ENCODE measurements at regions not wholly inside any gene's neighbourhood (a gene's known extent, or its start where the extent isn't known, plus 50 kb on each side); places are given as distances from the start of the nearest gene placed in this dataset.

DNA sequence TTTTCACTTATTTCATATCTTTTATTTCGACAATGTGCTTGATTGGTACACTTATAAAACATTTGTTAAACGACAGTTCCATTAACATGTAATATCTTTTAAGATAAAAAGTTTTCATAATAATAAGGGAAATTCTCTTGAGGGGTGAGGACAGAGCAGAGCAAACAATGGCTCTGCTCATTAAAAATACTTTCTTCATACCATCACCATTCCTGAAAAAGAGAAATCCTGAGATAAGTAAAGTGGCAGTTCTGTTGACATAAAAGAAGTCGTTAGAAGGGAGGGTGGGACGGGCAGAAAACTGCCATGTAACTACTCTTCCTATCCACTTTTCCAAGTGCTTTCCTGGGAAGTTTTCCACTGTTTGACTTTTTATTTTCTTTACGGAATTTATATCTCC, 193.6 kb upstream of the CEP162 start:
- H3K4me3 ChIP-seq (ENCODE audit: low read depth, low read length): no peak overlapping the region
- TF ChIP-seq, protein P1, sequence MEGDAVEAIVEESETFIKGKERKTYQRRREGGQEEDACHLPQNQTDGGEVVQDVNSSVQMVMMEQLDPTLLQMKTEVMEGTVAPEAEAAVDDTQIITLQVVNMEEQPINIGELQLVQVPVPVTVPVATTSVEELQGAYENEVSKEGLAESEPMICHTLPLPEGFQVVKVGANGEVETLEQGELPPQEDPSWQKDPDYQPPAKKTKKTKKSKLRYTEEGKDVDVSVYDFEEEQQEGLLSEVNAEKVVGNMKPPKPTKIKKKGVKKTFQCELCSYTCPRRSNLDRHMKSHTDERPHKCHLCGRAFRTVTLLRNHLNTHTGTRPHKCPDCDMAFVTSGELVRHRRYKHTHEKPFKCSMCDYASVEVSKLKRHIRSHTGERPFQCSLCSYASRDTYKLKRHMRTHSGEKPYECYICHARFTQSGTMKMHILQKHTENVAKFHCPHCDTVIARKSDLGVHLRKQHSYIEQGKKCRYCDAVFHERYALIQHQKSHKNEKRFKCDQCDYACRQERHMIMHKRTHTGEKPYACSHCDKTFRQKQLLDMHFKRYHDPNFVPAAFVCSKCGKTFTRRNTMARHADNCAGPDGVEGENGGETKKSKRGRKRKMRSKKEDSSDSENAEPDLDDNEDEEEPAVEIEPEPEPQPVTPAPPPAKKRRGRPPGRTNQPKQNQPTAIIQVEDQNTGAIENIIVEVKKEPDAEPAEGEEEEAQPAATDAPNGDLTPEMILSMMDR (IDR thresholded peaks at IDR 0.05; ENCODE audit: insufficient read depth, low read depth, low read length): no peak
- no peak for DNase-seq (ENCODE audit: low read depth)

DNA sequence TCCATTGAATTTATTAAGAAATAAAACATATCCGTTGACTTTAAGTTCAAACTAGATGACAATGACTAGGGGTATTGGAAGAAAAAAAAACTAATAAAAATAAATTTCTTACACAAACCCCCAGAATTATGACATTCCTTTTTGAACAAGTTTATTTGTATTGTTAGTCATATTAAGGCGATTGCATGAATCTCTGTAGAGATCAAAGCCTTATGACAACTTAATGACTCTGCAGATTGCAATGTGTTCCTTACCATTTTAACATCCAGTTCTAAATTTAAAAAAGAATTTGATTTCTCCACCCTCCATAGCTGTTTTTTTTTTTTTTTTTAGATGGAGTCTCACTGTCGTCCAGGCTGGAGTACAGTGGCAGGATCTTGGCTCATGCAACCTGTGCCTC, 189.8 kb upstream of the CEP162 start:
- no peak for DNase-seq (ENCODE audit: low read depth)
- H3K4me3 ChIP-seq (ENCODE audit: low read depth, low read length): no peak overlapping the region
- TF ChIP-seq, protein P1 (IDR thresholded peaks at IDR 0.05; ENCODE audit: insufficient read depth, low read depth, low read length): no peak

DNA sequence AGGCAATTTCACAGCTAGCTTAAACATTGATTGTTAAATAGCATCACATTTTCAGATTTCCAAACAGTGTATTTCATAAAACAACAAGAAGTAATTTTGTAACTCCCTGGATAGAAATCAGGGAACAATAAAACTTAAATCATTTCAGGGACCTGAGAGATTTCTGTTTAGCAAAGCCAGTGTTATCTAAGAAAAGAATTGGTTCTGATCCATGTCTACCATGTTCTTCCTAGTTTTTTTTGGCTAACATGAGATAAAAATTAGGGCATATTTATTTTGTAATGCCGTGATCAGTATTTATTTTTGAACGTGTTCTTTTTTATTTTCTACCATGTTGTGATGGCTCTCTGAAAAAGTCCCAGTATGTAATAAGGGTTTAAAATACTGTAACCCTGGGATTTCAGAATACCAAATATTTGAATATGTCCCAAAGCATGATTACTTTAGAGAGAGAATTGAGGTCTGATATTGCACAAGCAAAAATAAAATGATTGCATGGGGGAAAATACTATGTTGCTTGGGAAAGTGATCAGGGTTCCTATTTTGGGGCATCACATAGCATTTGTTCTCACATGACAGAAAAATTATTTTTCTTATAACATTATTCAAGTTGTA, 188.7 kb upstream of the CEP162 start:
- H3K4me3 ChIP-seq (ENCODE audit: low read depth, low read length): no peak overlapping the region
- TF ChIP-seq, protein P1 (IDR thresholded peaks at IDR 0.05; ENCODE audit: insufficient read depth, low read depth, low read length): no peak
- no peak for DNase-seq (ENCODE audit: low read depth)

DNA sequence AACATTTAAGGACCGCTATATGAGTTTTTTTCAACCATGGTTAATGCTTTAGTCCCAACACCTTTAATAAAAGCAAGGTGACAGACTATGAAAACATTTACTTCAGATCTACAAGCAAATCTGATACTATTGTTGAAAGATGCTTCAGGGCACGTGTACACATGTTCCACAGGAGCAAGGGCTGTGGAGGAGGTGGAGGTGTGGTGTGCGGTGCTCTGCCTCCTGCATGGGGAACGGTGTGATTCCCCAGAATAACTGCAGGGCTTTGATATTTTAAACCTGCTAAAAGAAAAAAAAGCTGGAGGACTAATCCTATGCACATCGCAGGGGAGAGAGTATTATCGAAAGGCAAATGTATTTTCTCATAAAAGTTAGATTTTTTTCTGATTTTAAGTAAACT, 188.1 kb upstream of the CEP162 start:
- TF ChIP-seq, protein P1 (IDR thresholded peaks at IDR 0.05; ENCODE audit: insufficient read depth, low read depth, low read length): no peak
- no peak overlapping the region for H3K4me3 ChIP-seq (ENCODE audit: low read depth, low read length)

DNA sequence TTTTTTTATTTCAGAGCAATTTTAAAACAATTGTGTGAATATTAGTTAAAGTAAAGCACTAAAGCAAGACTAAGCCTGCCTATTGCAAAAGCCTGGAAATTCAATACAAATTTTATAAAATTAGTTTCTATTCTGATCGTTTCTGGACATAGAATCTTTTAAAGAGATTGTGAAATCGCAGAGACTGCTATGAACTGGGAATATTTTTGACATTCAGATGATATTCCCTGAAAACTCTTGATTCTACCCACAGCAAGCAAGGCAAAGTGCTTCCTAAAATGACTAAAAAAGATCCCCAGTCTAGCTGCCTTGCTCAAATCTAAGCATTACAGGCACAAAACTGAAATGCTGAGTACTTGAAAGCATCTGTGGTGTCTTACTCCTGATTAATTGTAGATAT, 187.6 kb upstream of the CEP162 start:
- TF ChIP-seq, protein P1 (IDR thresholded peaks at IDR 0.05; ENCODE audit: insufficient read depth, low read depth, low read length): no peak
- H3K4me3 ChIP-seq (ENCODE audit: low read depth, low read length): no peak overlapping the region
- DNase-seq (ENCODE audit: low read depth): no peak

More for the DNA sequence above, 188.1 kb upstream of the CEP162 start:
- no peak for DNase-seq (ENCODE audit: low read depth)

DNA sequence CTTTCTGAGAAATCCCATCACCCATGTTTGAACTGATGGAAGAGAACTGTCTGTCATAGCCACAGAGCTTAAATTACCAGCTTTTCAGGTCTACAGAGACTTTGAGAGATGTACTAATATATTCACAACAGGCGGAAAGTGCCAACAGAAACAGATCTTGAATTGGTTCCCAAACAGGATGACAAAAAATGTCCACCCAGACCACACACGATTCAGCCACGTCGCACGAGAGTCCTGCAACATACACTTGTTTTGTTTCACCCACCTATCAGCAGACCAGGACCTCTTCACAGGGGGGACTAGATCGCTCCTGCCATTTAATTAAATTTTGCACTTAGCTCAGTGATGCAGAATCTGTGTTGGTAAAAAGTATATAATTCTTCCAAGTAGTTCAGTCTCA, 187.1 kb upstream of the CEP162 start:
- H3K4me3 ChIP-seq (ENCODE audit: low read depth, low read length): no peak overlapping the region
- no peak for DNase-seq (ENCODE audit: low read depth)
- TF ChIP-seq, protein P1 (IDR thresholded peaks at IDR 0.05; ENCODE audit: insufficient read depth, low read depth, low read length): no peak

DNA sequence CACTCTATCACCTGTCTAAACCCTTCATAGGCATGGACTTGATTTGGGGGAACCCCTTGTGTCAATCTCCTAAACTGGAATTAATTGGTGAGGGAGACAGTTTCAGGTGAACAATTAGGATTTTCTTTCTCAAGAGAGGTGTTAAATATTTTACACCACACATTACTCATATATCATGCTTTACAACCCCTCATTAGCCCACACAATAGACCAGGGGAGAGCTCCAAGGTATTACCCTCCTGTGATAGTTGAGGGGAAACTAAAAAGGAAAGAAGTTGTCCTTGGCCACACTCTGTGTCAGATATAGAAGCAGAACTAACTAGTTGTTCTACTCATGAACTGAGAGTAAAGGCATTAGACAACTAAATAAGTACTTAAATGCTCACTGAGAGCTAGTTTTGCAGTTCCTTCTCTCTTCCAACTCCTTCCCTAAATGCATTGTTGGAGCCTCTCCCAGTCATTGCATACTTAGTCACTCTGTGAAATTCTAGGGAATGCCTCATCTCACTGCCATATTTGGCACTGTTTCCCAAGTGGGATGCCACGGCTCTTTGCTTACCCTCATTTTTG, 183.7 kb upstream of the CEP162 start:
- TF ChIP-seq, protein P1 (IDR thresholded peaks at IDR 0.05; ENCODE audit: insufficient read depth, low read depth, low read length): no peak
- no peak for DNase-seq (ENCODE audit: low read depth)
- no peak overlapping the region for H3K4me3 ChIP-seq (ENCODE audit: low read depth, low read length)
